Endothelial cell of umbilical vein (primary cell): ENCODE measurements at regions not wholly inside any gene's neighbourhood (a gene's known extent, or its start where the extent isn't known, plus 50 kb on each side); places are given as distances from the start of the nearest gene placed in this dataset.

Experiments used
- EZH2 ChIP-seq: IDR thresholded peaks from 2 replicates; pipeline ENCODE4 v1.6.1; 2012; ENCODE audit warnings: borderline replicate concordance, low read depth, mild to moderate bottlenecking, moderate library complexity, low read length, inconsistent platforms; ENCODE audit not compliant: severe bottlenecking
- JUN ChIP-seq: IDR thresholded peaks from 2 replicates; pipeline ENCODE4 v1.6.1; 2011; ENCODE audit warnings: borderline replicate concordance, low read depth; ENCODE audit not compliant: insufficient read length, insufficient read depth
- MYC ChIP-seq: IDR thresholded peaks from one replicate; pipeline ENCODE4 v1.6.1; 2011; ENCODE audit warnings: mild to moderate bottlenecking, low read depth, low read length
- POLR2A ChIP-seq: IDR thresholded peaks from 2 replicates; pipeline ENCODE4 v1.6.1; 2012; ENCODE audit warnings: low read depth, mild to moderate bottlenecking, control low read depth, low read length
- POLR2AphosphoS5 ChIP-seq: IDR thresholded peaks from 2 replicates; pipeline ENCODE4 v1.6.1; 2012; ENCODE audit warnings: low read depth, mild to moderate bottlenecking, control low read depth, low read length, moderate library complexity; ENCODE audit not compliant: insufficient read depth
- TF ChIP-seq, protein P1 (sequence below), 2 donors: IDR thresholded peaks; 1 replicate in 1 of 2; 2 replicates in 1 of 2; pipeline ENCODE4 v1.5.1; 2011; ENCODE audit warnings: low read length in 2 of 2, mild to moderate bottlenecking in 2 of 2, moderate library complexity in 2 of 2, control low read depth in 1 of 2, inconsistent platforms in 1 of 2, low read depth in 1 of 2; ENCODE audit not compliant: insufficient read depth in 1 of 2; ENCODE audit errors: extremely low read depth in 1 of 2

DNA sequence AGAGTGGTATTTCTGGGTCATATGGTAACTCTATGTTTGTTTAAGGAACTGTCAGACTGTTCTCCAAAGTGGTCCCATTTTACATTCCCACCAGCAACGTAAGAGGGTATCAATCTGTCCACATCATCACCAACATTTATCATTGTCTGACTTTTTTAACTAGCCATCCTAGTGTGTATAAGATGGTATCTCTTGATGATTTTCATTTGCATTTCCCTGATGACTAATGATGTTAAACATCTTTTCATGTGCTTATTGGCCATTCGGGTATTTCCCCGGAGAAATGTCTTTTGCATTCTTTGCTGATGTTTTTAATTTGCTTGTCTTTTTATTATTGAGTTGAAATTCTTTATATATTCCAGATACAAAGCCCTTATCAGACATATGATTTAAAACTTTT lies 370.1 kb upstream of the NR5A2 start:
- no peak for TF ChIP-seq EZH2
- TF ChIP-seq JUN: no peak
- TF ChIP-seq, protein P1, sequence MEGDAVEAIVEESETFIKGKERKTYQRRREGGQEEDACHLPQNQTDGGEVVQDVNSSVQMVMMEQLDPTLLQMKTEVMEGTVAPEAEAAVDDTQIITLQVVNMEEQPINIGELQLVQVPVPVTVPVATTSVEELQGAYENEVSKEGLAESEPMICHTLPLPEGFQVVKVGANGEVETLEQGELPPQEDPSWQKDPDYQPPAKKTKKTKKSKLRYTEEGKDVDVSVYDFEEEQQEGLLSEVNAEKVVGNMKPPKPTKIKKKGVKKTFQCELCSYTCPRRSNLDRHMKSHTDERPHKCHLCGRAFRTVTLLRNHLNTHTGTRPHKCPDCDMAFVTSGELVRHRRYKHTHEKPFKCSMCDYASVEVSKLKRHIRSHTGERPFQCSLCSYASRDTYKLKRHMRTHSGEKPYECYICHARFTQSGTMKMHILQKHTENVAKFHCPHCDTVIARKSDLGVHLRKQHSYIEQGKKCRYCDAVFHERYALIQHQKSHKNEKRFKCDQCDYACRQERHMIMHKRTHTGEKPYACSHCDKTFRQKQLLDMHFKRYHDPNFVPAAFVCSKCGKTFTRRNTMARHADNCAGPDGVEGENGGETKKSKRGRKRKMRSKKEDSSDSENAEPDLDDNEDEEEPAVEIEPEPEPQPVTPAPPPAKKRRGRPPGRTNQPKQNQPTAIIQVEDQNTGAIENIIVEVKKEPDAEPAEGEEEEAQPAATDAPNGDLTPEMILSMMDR (IDR thresholded peaks at IDR 0.05; ENCODE audit: extremely low read depth in 1 of 2, insufficient read depth in 1 of 2, low read depth in 1 of 2, low read length in 2 of 2): no peak
- no peak for TF ChIP-seq POLR2AphosphoS5
- TF ChIP-seq POLR2A: no peak
- no peak for TF ChIP-seq MYC
